ENCODE measurements at regions not wholly inside any gene's neighbourhood (a gene's known extent, or its start where the extent isn't known, plus 50 kb on each side); places are given as distances from the start of the nearest gene placed in this dataset.

DNA sequence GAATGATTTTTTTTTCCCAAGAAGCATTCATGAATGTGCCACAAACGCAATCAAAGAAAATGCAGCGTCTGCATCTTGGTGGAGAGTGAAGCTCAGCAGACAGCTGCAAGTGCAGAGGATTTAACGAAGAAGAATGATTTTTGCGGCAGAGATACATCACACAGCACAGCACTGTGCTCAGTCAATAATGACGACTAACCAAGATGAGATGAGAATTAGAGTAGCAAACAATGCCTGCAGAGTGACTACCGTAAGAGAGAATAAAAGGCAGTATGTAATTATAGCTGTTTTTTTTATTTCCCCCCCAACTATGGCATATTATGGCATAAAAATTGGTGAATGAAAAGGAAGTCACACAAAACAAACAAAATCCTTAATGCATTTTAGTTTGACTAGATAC, 218.0 kb upstream of the ROBO1 start:
- TF ChIP-seq EZH2 (IDR thresholded peaks at IDR 0.05; ENCODE audit: insufficient read depth, poor library complexity, severe bottlenecking) = no peak
- no peak for TF ChIP-seq EZH2phosphoT487 (IDR thresholded peaks at IDR 0.05; ENCODE audit: insufficient read depth, low read depth)
